BJ (cell line): ENCODE measurements at regions not wholly inside any gene's neighbourhood (a gene's known extent, or its start where the extent isn't known, plus 50 kb on each side); places are given as distances from the start of the nearest gene placed in this dataset.

Experiments used
- CTCF ChIA-PET: fragments of 350-600 bp; formaldehyde crosslinking; extraction: SDS; loops from one replicate; lab custom pipeline; 2021; ENCODE audit warnings: antibody characterized with exemption, inconsistent platforms; lab: Yijun Ruan, JAX
- POLR2A ChIA-PET: fragments of 300-600 bp; sonication (Branson Sonifier 250); formaldehyde crosslinking; extraction: SDS; loops from one replicate; lab custom pipeline; 2021; ENCODE audit warnings: antibody characterized with exemption; lab: Charles Lee
- DNase-seq: peaks from one replicate; pipeline ENCODE4 v3.0.0-alpha.2; 2011; ENCODE audit warnings: low read depth
- H3K27me3 ChIP-seq: 2 replicates; pipeline ENCODE4 v1.6.0; 2011; ENCODE audit warnings: low read length; ENCODE audit not compliant: control insufficient read depth, insufficient read depth
- H3K36me3 ChIP-seq: 2 replicates; pipeline ENCODE4 v1.5.1; 2011; ENCODE audit warnings: low read length; ENCODE audit not compliant: control insufficient read depth, insufficient read depth
- H3K4me3 ChIP-seq: 2 replicates; pipeline ENCODE4 v1.5.1; 2011; ENCODE audit warnings: low read depth, mild to moderate bottlenecking, control low read depth, low read length
- CTCF ChIP-seq: IDR thresholded peaks from 2 replicates; pipeline ENCODE4 v1.5.1; 2011; ENCODE audit warnings: low read depth, mild to moderate bottlenecking, control low read depth, inconsistent platforms, low read length, moderate library complexity; ENCODE audit not compliant: insufficient read depth

- CTCF ChIA-PET, result no interaction called here
- Histone ChIP-seq H3K36me3 (no peaks in the 10 kb centered on the region), H3K27me3 (no peaks in the 10 kb centered on the region), H3K4me3 (no peak overlapping the region)
- DNase-seq, result no peak
- TF ChIP-seq CTCF, result no peak
- POLR2A ChIA-PET, result no interaction called here
Observed at GRCh38 chr4:66927937-66928336, 617.4 kb downstream of the CENPC start.

- Histone ChIP-seq H3K4me3 (no peak overlapping the region), H3K27me3 (no peaks in the 10 kb centered on the region), H3K36me3 (no peaks in the 10 kb centered on the region)
- CTCF ChIA-PET, result no interaction called here
- no peak for DNase-seq
- no peak for TF ChIP-seq CTCF
- POLR2A ChIA-PET, result no interaction called here
Observed at GRCh38 chr4:66926687-66927086, 618.6 kb downstream of the CENPC start.

GRCh38 chr4:66923081-66923865 is 622.0 kb downstream of the CENPC start:
- CTCF ChIA-PET, result no interaction called here
- Histone ChIP-seq H3K27me3 (no peaks in the 10 kb centered on the region), H3K36me3 (no peaks in the 10 kb centered on the region), H3K4me3 (no peak overlapping the region)
- TF ChIP-seq CTCF, result no peak
- no peak for DNase-seq
- POLR2A ChIA-PET, result no interaction called here

- no peaks in the 10 kb centered on the region for H3K27me3 ChIP-seq
- no peak for TF ChIP-seq CTCF
- POLR2A ChIA-PET, result no interaction called here
- no peak overlapping the region for H3K4me3 ChIP-seq
- CTCF ChIA-PET, result interaction anchor here (0.6 kb wide), 1 partner anchor 10 kb away, joined by 3 read pairs; no protein-coding TSS in a partner anchor
- DNase-seq, result no peak
- no peaks in the 10 kb centered on the region for H3K36me3 ChIP-seq
Observed at GRCh38 chr4:66921433-66921832, 623.9 kb downstream of the CENPC start.

GRCh38 chr4:66920514-66920913 is 624.8 kb downstream of the CENPC start:
- no peak for TF ChIP-seq CTCF
- no peak overlapping the region for H3K4me3 ChIP-seq
- H3K36me3 ChIP-seq, result no peaks in the 10 kb centered on the region
- ChIA-PET POLR2A (no interaction called here), CTCF (no interaction called here)
- DNase-seq, result no peak
- no peaks in the 10 kb centered on the region for H3K27me3 ChIP-seq
